H9 (cell line): ENCODE measurements at regions not wholly inside any gene's neighbourhood (a gene's known extent, or its start where the extent isn't known, plus 50 kb on each side); places are given as distances from the start of the nearest gene placed in this dataset.

Source experiments
- DNase-seq: peaks from one replicate; pipeline ENCODE4 v3.0.0-alpha.2; 2017
- H2AFZ ChIP-seq: one replicate; pipeline ENCODE4 v1.6.1; 2013; ENCODE audit warnings: mild to moderate bottlenecking, low read length, control low read depth, moderate library complexity
- H2AK5ac ChIP-seq: 2 replicates; pipeline ENCODE4 v1.6.1; 2013; ENCODE audit warnings: low read length, control low read depth, mixed read lengths; ENCODE audit not compliant: insufficient read length
- H2BK120ac ChIP-seq: one replicate; pipeline ENCODE4 v1.6.1; 2013; ENCODE audit warnings: low read depth, mild to moderate bottlenecking, low read length, control low read depth, inconsistent platforms; ENCODE audit not compliant: poor library complexity, severe bottlenecking
- H2BK12ac ChIP-seq: 2 replicates; pipeline ENCODE4 v1.6.1; 2013; ENCODE audit warnings: low read length, control low read depth, mixed read lengths, low read depth; ENCODE audit not compliant: insufficient read length
- H2BK15ac ChIP-seq: 2 replicates; pipeline ENCODE4 v1.6.1; 2013; ENCODE audit warnings: low read depth, low read length, control low read depth
- H2BK20ac ChIP-seq: one replicate; pipeline ENCODE4 v1.6.1; 2013; ENCODE audit warnings: low read depth, mild to moderate bottlenecking, low read length, control low read depth, inconsistent platforms; ENCODE audit not compliant: poor library complexity, severe bottlenecking
- H2BK5ac ChIP-seq: 2 replicates; pipeline ENCODE4 v1.6.1; 2013; ENCODE audit warnings: low read length, control low read depth, mixed read lengths; ENCODE audit not compliant: insufficient read length
- H3K14ac ChIP-seq: 2 replicates; pipeline ENCODE4 v1.6.1; 2013; ENCODE audit warnings: low read length, control low read depth; ENCODE audit not compliant: insufficient read depth
- H3K18ac ChIP-seq: 2 replicates; pipeline ENCODE4 v1.6.1; 2013; ENCODE audit warnings: low read depth, mild to moderate bottlenecking, mixed read lengths, low read length, control low read depth; ENCODE audit not compliant: insufficient read length
- H3K23ac ChIP-seq: 2 replicates; pipeline ENCODE4 v1.6.1; 2013; ENCODE audit warnings: low read length, control low read depth, mixed read lengths, low read depth; ENCODE audit not compliant: insufficient read length
- H3K23me2 ChIP-seq: 2 replicates; pipeline ENCODE4 v1.6.1; 2013; ENCODE audit warnings: low read depth, mild to moderate bottlenecking, mixed read lengths, low read length, control low read depth; ENCODE audit not compliant: insufficient read length, poor library complexity, severe bottlenecking
- H3K27ac ChIP-seq: 2 replicates; pipeline ENCODE4 v1.5.1; 2013; ENCODE audit warnings: low read length, control low read depth, mixed read lengths, low read depth; ENCODE audit not compliant: insufficient read length
- H3K27me3 ChIP-seq: 2 replicates; pipeline ENCODE4 v1.6.1; 2013; ENCODE audit warnings: low read length, control low read depth, inconsistent platforms; ENCODE audit not compliant: insufficient read depth
- H3K4ac ChIP-seq: 2 replicates; pipeline ENCODE4 v1.6.1; 2013; ENCODE audit warnings: low read depth, mild to moderate bottlenecking, control low read depth, inconsistent platforms, low read length, moderate library complexity
- H3K4me1 ChIP-seq: 2 replicates; pipeline ENCODE4 v1.6.1; 2013; ENCODE audit warnings: low read length, control low read depth, inconsistent platforms; ENCODE audit not compliant: insufficient read depth
- H3K4me2 ChIP-seq: 2 replicates; pipeline ENCODE4 v1.6.1; 2013; ENCODE audit warnings: low read length, control low read depth, mixed read lengths; ENCODE audit not compliant: insufficient read length, insufficient read depth
- H3K56ac ChIP-seq: 2 replicates; pipeline ENCODE4 v1.6.1; 2013; ENCODE audit warnings: low read depth, mild to moderate bottlenecking, mixed read lengths, low read length, control low read depth; ENCODE audit not compliant: insufficient read length
- H3K79me1 ChIP-seq: 2 replicates; pipeline ENCODE4 v1.6.1; 2013; ENCODE audit warnings: low read depth, mild to moderate bottlenecking, moderate library complexity, low read length, control low read depth, inconsistent platforms; ENCODE audit not compliant: insufficient read depth, poor library complexity, severe bottlenecking
- H3K79me2 ChIP-seq: 2 replicates; pipeline ENCODE4 v1.6.1; 2013; ENCODE audit warnings: low read length, control low read depth, inconsistent platforms; ENCODE audit not compliant: insufficient read depth
- H3K9ac ChIP-seq: 2 replicates; pipeline ENCODE4 v1.6.1; 2013; ENCODE audit warnings: low read length, control low read depth, mixed read lengths; ENCODE audit not compliant: insufficient read length; ENCODE audit errors: extremely low read depth
- H3K9me3 ChIP-seq: one replicate; pipeline ENCODE4 v1.6.1; 2013; ENCODE audit warnings: low read depth, low read length, inconsistent platforms; ENCODE audit not compliant: control insufficient read depth
- H3T11ph ChIP-seq: one replicate; pipeline ENCODE4 v1.6.1; 2013; ENCODE audit warnings: mild to moderate bottlenecking, low read length, control low read depth, inconsistent platforms
- H4K20me1 ChIP-seq: one replicate; pipeline ENCODE4 v1.6.1; 2013; ENCODE audit not compliant: control insufficient read depth, insufficient read length, insufficient read depth
- H4K5ac ChIP-seq: 2 replicates; pipeline ENCODE4 v1.6.1; 2013; ENCODE audit warnings: low read depth, mild to moderate bottlenecking, mixed read lengths, low read length, control low read depth; ENCODE audit not compliant: insufficient read length
- H4K8ac ChIP-seq: replicated peaks from 2 replicates; pipeline ENCODE4 v1.6.1; 2013; ENCODE audit warnings: low read length, control low read depth, mixed read lengths, low read depth; ENCODE audit not compliant: insufficient read length
- H4K91ac ChIP-seq: 2 replicates; pipeline ENCODE4 v1.6.1; 2013; ENCODE audit warnings: low read depth, mild to moderate bottlenecking, moderate library complexity, mixed read lengths, low read length, control low read depth; ENCODE audit not compliant: insufficient read length
- H3K27ac Mint-ChIP-seq, 3 experiments: 2 replicates in 2 of 3; 3 replicates in 1 of 3; pipeline ENCODE4 v1.8.0; 2020 to 2021; ENCODE audit warnings: mixed read lengths in 3 of 3, mild to moderate bottlenecking in 1 of 3, moderate library complexity in 1 of 3
- H3K27me3 Mint-ChIP-seq: 2 replicates; pipeline ENCODE4 v1.8.0; 2021; ENCODE audit warnings: low read depth, mild to moderate bottlenecking, moderate library complexity, mixed read lengths
- H3K36me3 Mint-ChIP-seq, 3 experiments: 2 replicates in 2 of 3; 3 replicates in 1 of 3; pipeline ENCODE4 v1.8.0; 2020 to 2021; ENCODE audit warnings: low read depth in 3 of 3, mixed read lengths in 3 of 3; ENCODE audit not compliant: insufficient read depth in 1 of 3
- H3K4me1 Mint-ChIP-seq, 2 experiments: 2 replicates each; pipeline ENCODE4 v1.8.0; 2020; ENCODE audit warnings: mixed read lengths in 2 of 2
- H3K4me3 Mint-ChIP-seq, 2 experiments: 2 replicates in 1 of 2; 3 replicates in 1 of 2; pipeline ENCODE4 v1.8.0; 2020 to 2021; ENCODE audit warnings: mild to moderate bottlenecking in 2 of 2, mixed read lengths in 2 of 2, moderate library complexity in 1 of 2
- H3K9me3 Mint-ChIP-seq, 2 experiments: 2 replicates in 1 of 2; 3 replicates in 1 of 2; pipeline ENCODE4 v1.8.0; 2020; ENCODE audit warnings: mild to moderate bottlenecking in 2 of 2, mixed read lengths in 2 of 2, moderate library complexity in 1 of 2
- CTCF ChIP-seq: fragments of 200-600 bp; sonication (generic); conservative IDR thresholded peaks from 3 replicates; pipeline ENCODE4 v1.8.0; 2021; ENCODE audit warnings: antibody characterized with exemption, mild to moderate bottlenecking
- WGBS: extraction: QIAGEN DNeasy Blood & Tissue Kit; methylation state at CpG from one replicate; pipeline ENCODE4 v1.1.7; 2013; ENCODE audit warnings: missing lambda C conversion rate, low lambda C conversion rate, mixed read lengths; ENCODE audit not compliant: insufficient read length; ENCODE audit errors: extremely low coverage; 5-methylcytosine and 5-hydroxymethylcytosine counted together

- peaks cover 6% of the 10 kb centered on the region for H3K9me3 ChIP-seq
- no peaks in the 10 kb centered on the region for H3K79me1 ChIP-seq
- no peaks in the 10 kb centered on the region for H3K27me3 ChIP-seq
- H4K91ac ChIP-seq = no peak overlapping the region
- H3K56ac ChIP-seq = no peak overlapping the region
- no peak overlapping the region for H2AK5ac ChIP-seq
- H3K27ac ChIP-seq = no peak overlapping the region
- H3K79me2 ChIP-seq = no peaks in the 10 kb centered on the region
- no peak overlapping the region for H3K4me3 Mint-ChIP-seq
- H4K20me1 ChIP-seq = no peaks in the 10 kb centered on the region
- no peaks in the 10 kb centered on the region for H3K23me2 ChIP-seq
- no peak overlapping the region for H3K4ac ChIP-seq
- TF ChIP-seq CTCF = no peak
- no peak overlapping the region for H4K5ac ChIP-seq
- H3K36me3 Mint-ChIP-seq = peaks cover 0 to 4% (median 3%) of the 10 kb centered on the region in 3 experiments; a peak in 4 of 7 replicates
- H3K4me1 Mint-ChIP-seq = peaks cover 0 to 3% of the 10 kb centered on the region in 2 experiments; a peak in 2 of 4 replicates
- H2BK20ac ChIP-seq = no peak overlapping the region
- no peak overlapping the region for H3K27ac Mint-ChIP-seq
- no peak overlapping the region for H2BK12ac ChIP-seq
- H3K27me3 Mint-ChIP-seq = no peaks in the 10 kb centered on the region; the same call in 1 of the 2 replicates
- H3K23ac ChIP-seq = no peak overlapping the region
- WGBS = no CpG with 5 or more reads among the region's 5 CpGs
- no peak overlapping the region for H2BK5ac ChIP-seq
- H3K4me1 ChIP-seq = 0 out of 2 replicates have a peak, but pooled peaks cover 3% of the 10 kb centered on the region
- H3K18ac ChIP-seq = no peak overlapping the region
- H3K4me2 ChIP-seq = no peak overlapping the region
- H3T11ph ChIP-seq = no peak overlapping the region
- H2AFZ ChIP-seq = no peak overlapping the region
- DNase-seq = no peak
- H3K9me3 Mint-ChIP-seq = peaks cover 3 to 9% of the 10 kb centered on the region in 2 experiments
- H3K9ac ChIP-seq = no peak overlapping the region
- H3K14ac ChIP-seq = no peak overlapping the region
- no peak overlapping the region for H2BK15ac ChIP-seq
- H4K8ac ChIP-seq = no peak overlapping the region
- H2BK120ac ChIP-seq = no peak overlapping the region
These were observed 126.1 kb upstream of the UBL3 start for GRCh38 chr13:29976535-29976934.
